Activated T-cell treated with anti-CD3 and anti-CD28 coated beads, Interleukin-2, amount 50 U/mL, for 1 hour (primary cell): ENCODE measurements at regions not wholly inside any gene's neighbourhood (a gene's known extent, or its start where the extent isn't known, plus 50 kb on each side); places are given as distances from the start of the nearest gene placed in this dataset.

Experiments
- DNase-seq: peaks from one replicate; pipeline ENCODE4 v3.0.0-alpha.2; 2020

GRCh38 chr10:129372172-129372571, 94.9 kb upstream of the MGMT start:
- DNase-seq = no peak

DNA sequence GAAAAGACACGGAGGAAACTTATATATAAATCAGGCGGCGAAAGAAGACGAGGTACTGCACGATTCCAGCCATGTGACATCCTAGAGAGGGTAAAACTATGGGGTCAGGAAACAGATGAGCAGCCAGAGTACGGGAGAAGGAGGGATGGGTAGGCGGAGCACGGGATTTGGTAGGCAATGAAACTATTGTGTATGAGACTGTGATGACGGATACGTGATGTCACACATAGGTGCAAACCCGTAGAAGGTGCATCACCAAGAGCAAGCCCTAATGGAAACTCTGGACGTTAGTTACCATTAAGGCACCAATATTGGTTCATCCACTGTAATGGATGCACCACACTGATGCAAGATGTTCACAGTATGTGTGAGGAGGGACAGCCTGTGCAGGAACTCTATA, 93.8 kb upstream of the MGMT start:
- no peak for DNase-seq

GRCh38 chr10:129373718-129374117, 93.3 kb upstream of the MGMT start:
- DNase-seq = no peak

DNA sequence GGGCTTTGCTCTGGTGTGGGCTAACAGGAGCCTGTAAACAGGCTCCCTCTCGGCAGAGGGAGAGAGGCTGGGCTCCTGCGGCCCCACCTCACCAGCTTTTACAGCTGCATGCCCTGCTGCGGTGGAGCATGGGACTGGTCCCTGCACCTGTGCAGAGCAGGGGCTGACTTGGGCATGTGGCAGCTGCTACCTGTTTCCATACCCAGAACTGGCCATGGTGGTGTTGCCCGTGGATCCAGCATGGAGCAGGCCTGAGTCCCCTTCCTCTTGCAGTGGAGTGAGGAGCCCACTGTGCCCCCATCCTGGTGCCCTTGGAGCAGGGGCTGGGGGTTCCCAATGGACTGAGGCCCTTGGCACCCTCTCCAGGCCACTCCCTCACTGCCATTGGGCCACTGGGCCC, 91.9 kb upstream of the MGMT start:
- DNase-seq = no peak

- no peak for DNase-seq
Measured at GRCh38 chr10:129375912-129376311, 91.1 kb upstream of the MGMT start.

DNA sequence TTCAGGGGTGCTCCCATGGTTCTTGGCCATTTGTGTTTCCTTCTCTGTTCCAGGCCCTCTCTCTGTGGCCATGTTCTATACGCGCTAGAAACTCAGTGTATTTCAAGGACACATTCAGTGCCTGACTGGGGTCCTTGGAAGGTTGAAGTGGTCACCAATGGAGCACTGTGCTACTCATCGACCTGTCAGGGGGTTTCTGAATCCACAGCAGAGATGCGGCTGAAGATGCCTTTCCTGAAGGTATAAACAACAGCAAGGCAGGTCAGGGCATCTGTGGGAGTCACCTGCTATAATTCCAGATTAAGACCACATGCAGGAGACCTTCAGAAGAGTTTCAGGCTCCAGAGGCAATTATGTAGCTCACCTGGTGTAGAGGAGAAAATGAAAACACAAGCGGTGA, 86.8 kb upstream of the MGMT start:
- DNase-seq = no peak

DNA sequence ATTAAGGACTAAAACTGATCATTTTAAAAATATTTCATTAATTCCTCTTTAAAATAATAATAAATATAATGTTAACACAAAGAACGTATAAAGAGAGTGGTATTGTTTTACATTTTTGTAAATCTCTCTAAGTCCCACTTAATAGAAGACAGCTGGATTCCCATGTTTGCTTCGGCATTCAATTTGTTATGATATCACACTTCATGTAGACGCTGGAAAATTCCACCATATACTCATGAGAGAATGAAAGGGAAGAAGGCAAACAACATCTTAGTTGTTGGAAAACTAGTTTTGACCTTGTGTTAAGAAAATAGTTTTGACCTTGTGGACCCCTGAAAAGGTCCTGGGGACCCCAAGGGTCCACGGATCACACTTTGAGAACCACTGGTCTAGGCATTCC, 85.3 kb upstream of the MGMT start:
- no peak for DNase-seq

- no peak for DNase-seq
Measured at GRCh38 chr10:129382401-129382800, 84.6 kb upstream of the MGMT start.

DNA sequence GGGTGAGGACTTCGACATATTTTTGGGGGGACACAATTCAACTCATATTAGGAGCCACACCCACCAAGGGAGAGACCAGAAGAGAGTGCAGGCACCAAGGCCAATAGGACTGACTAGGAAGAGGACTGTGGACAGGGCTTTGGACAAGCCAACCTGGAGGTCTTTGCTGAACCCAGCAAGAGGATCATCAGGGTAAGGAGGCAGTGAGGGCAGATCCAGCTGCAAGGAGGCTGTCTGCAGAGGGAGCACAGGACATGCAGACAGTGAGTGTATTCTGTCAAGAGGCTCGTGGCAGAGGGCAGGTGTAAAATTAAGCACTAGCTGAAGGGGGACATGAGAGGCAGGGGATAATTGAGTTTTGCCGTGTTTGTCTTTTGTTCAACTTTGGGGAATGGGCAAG, 83.4 kb upstream of the MGMT start:
- no peak for DNase-seq

DNA sequence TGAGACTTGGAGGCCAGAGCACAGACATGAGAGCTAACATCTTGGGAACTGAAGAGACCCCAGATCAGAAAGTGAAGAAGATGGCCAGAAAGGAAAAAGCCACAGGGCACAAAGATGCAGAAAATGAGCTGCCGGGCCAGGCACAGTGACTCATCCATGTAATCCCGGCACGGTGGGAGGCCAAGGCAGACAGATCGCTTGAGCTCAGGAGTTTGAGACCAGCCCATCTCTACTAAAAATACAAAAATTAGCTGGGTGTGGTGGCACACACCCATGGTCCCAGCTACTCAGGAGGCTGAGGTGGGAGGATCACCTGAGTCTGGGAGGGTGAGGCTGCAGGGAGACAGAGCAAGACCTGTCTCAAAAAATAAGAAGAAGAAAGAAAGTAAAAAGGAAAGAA, 81.4 kb upstream of the MGMT start:
- DNase-seq = no peak

DNA sequence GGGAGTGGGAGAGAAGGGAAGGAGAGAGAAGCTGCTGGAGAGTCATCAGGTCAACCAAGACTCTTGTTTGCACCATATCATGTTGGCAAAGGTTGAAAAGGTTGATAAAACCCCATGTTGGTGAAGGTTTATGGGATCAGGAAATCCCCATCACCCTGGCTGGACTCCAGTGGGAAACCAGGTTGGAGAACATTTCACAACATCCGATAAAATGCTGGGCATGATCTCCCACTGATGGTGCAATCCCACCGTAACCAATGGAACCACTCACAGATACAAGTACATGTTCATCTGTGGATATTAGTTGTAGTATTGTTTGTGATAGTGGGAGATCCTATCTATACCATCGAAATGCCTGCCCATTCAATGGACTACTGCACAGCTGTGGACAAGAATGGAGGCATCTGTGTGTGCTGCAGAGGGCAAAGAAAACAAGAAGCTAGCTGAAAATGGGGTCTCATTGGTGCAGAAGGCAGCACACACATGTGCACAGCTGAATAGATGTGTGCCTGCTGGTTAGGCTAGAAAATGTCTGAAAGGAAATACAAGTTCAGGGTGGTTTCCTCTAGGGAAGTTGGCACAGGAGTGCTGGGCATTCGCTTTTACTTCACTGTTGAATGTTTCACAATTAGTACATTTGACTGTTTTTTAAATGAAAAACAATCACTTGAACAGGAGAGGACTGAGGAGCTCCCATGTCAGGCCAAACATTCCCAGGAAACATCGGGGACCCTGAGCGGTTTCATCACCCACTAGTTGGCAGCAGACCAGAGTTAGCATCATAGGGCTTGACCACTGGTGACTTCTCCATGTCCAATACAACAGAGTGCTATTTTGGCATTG, 80.4 kb upstream of the MGMT start:
- DNase-seq = no peak

DNA sequence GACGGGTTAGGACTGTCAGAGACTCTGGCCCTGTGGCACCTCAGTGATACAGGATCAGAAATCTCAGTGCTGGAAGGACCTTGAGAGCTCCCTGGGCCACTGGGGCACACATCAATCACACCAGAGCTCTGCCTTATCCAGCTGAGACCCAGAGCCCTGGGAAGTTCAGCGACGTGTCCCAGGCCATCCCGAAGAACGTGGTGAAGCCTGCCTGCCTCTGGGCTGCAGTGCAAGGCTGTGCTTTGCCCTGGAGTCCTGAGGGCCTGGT, 79.8 kb upstream of the MGMT start:
- no peak for DNase-seq

GRCh38 chr10:129388435-129388834, 78.6 kb upstream of the MGMT start:
- no peak for DNase-seq

DNA sequence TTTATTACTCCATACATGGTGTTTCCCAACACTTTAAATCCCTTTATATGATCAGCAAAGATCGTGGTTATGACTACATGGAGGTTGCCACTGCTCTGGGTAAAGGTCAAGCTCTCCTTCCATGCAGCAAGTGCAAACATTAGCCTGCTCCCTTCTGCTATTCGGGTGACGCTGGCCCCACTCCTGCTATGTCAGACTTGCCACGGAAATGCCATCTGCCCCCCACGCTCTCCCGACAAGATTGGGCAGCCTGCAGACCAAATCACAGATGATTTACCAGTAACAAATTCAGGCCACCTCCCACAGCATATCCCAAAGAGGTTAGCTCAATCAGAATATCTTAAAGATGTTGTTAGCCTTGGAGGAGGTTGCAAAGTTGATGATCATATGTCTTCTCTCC, 77.8 kb upstream of the MGMT start:
- DNase-seq = no peak

DNA sequence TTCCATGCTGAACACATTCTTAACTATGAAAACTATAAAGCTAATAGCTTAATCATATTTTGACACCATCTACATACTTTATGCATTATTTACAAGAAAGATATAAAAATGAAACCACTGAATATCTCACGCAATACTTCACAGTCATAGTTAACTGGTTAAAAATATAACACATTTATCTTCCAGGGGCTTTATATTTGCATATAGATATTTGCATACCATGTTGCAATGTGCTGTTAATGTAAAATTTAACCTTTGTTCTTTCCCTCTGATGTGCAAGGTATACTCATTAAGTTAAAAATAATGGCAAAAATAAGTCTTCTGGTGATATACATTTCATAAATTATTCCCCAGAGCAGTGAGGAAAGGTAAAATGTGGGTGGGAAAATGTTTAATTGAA, 76.9 kb upstream of the MGMT start:
- no peak for DNase-seq

- DNase-seq = no peak
Measured at GRCh38 chr10:129390726-129391125, 76.3 kb upstream of the MGMT start.

GRCh38 chr10:129391464-129391863, 75.6 kb upstream of the MGMT start:
- DNase-seq = no peak

GRCh38 chr10:129392855-129393254, 74.2 kb upstream of the MGMT start:
- DNase-seq = no peak

DNA sequence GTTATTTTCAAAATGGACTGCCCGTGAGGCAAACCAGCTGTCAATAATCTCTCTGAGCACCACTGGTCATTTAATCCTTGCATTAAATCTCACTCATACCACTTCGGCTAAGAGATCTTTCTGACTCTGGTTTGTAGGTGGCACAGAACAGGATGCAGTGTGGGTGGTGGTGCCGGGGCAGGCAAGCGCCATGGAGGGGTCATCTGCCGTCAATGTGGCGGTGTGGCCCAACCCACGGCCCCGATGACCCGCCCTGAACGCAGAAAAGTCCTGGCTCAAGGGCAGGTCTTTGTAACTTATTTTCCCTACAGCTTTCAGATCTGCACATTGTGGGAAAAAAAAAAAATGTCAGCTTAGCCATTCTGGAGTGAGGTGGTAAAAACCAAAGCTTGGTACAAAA, 73.2 kb upstream of the MGMT start:
- no peak for DNase-seq

- DNase-seq = no peak
Measured at GRCh38 chr10:129394518-129395328, 72.3 kb upstream of the MGMT start.

DNA sequence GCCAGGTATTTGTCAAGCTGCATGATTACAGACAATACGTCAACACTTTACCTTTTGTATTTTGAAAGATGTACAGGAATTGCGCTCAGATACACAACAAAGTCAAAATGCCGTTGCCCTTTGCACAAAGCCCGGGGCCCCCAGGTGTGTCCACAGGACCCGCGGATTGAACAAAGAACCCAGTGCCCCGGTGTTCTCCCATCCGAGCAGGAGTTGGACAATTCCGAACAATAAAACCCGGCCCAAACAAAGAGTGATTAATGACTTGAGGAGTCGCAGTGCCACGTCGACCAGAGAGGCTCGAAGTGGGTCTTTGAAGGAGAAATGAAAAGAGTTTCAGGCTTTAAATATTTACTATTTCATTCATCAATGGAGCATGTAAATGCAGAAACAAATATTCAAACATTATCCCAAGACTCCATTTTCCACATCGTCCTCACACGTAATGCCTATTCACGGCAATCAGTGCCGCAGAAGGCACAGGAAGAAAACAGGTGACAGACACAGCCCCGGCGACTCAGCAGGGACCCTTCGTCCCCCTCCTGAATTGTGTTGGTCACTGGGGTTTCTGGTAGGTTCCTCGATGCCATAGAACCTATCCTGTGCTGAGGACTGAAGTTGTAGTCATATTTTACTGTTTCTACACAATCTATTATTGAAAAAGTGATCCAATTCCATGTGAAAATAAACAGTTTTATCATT, 70.9 kb upstream of the MGMT start:
- no peak for DNase-seq

GRCh38 chr10:129397198-129397974, 69.7 kb upstream of the MGMT start:
- no peak for DNase-seq

DNA sequence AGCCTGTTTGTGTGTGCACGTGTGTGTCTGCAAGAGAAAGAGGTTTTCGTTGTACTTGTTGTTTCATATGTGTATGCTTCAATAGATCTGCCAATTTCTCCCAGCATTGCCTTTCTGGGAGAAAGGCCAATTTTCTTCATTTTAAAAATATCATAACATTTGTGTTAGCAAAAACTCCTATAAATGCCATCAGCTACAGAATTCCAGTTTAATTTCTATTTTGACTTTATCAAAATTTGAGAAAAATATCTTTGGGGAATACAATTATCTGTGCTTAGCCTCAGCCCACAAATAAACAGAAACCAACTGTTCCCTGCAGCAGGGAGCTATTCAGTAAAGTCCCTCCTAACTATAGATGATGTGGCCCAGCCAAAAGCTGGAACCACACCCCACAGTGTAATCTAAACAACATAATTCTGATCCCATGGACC, 68.3 kb upstream of the MGMT start:
- no peak for DNase-seq
